Fibroblast of lung (primary cell): ENCODE measurements at regions not wholly inside any gene's neighbourhood (a gene's known extent, or its start where the extent isn't known, plus 50 kb on each side); places are given as distances from the start of the nearest gene placed in this dataset.
"Not testable (repeated sequence)": the region's sequence is repeated elsewhere in the genome, so short reads cannot be mapped to it uniquely, and the experiment has no call there.

Experiments
- DNase-seq, 2 donors: peaks; one replicate each; pipeline versions ENCODE4 v3.0.0 to v3.0.0-alpha.2; 2010; ENCODE audit warnings: low read depth in 2 of 2
- H2AFZ ChIP-seq: 2 replicates; pipeline ENCODE4 v1.5.1; 2012; ENCODE audit warnings: low read length, control low read depth, inconsistent platforms
- H3K27ac ChIP-seq: 2 replicates; pipeline ENCODE4 v1.5.1; 2011; ENCODE audit warnings: low read length, control low read depth; ENCODE audit not compliant: insufficient read depth
- H3K27me3 ChIP-seq: 2 replicates; pipeline ENCODE4 v1.5.1; 2011; ENCODE audit warnings: mild to moderate bottlenecking, low read length; ENCODE audit not compliant: control insufficient read depth, insufficient read depth
- H3K36me3 ChIP-seq: 2 replicates; pipeline ENCODE4 v1.5.1; 2011; ENCODE audit warnings: low read length; ENCODE audit not compliant: control insufficient read depth, insufficient read depth
- H3K4me1 ChIP-seq: 2 replicates; pipeline ENCODE4 v1.5.1; 2011; ENCODE audit warnings: low read length; ENCODE audit not compliant: control insufficient read depth, insufficient read depth; ENCODE audit errors: extremely low read depth
- H3K4me2 ChIP-seq: 2 replicates; pipeline ENCODE4 v1.5.1; 2011; ENCODE audit warnings: low read length, control low read depth; ENCODE audit not compliant: insufficient read depth; ENCODE audit errors: extremely low read depth
- H3K4me3 ChIP-seq, 4 experiments: fragments of 200-600 bp in 1 of 4; sonication (generic) in 1 of 4; replicated peaks in 1 of 4; 2 replicates each; pipeline ENCODE4 v1.5.1; 2011 to 2016; ENCODE audit warnings: low read length in 4 of 4, low read depth in 3 of 4, mild to moderate bottlenecking in 3 of 4, control low read depth in 2 of 4, inconsistent platforms in 1 of 4, mixed read lengths in 1 of 4; ENCODE audit not compliant: insufficient read depth in 1 of 4; ENCODE audit errors: control extremely low read depth in 1 of 4
- H3K79me2 ChIP-seq: 2 replicates; pipeline ENCODE4 v1.5.1; 2012; ENCODE audit warnings: mild to moderate bottlenecking, low read length, inconsistent platforms; ENCODE audit not compliant: control insufficient read depth, insufficient read depth
- H3K9ac ChIP-seq: 2 replicates; pipeline ENCODE4 v1.5.1; 2011; ENCODE audit warnings: mild to moderate bottlenecking, low read length, control low read depth; ENCODE audit not compliant: insufficient read depth
- H3K9me3 ChIP-seq: 2 replicates; pipeline ENCODE4 v1.5.1; 2012; ENCODE audit warnings: low read depth, low read length; ENCODE audit not compliant: control insufficient read depth, insufficient read depth
- H4K20me1 ChIP-seq: 2 replicates; pipeline ENCODE4 v1.5.1; 2011; ENCODE audit warnings: low read length; ENCODE audit not compliant: control insufficient read depth, insufficient read depth; ENCODE audit errors: extremely low read depth
- EZH2 ChIP-seq: IDR thresholded peaks from 2 replicates; pipeline ENCODE4 v1.5.1; 2012; ENCODE audit warnings: low read length, control low read depth, mild to moderate bottlenecking; ENCODE audit errors: missing control alignments
- TF ChIP-seq, protein P1 (sequence below), 2 donors: IDR thresholded peaks in 1 of 2; conservative IDR thresholded peaks in 1 of 2; 1 replicate in 1 of 2; 2 replicates in 1 of 2; pipeline ENCODE4 v1.5.1; 2011 to 2012; ENCODE audit warnings: low read length in 2 of 2, control low read depth in 1 of 2, inconsistent platforms in 1 of 2, low read depth in 1 of 2, mild to moderate bottlenecking in 1 of 2

GRCh38 chr15:58363673-58364072, 68.1 kb upstream of the LIPC start:
- not testable (repeated sequence) for H3K4me3 ChIP-seq, H3K4me2 ChIP-seq, H3K27me3 ChIP-seq, H3K79me2 ChIP-seq, H3K36me3 ChIP-seq, H3K27ac ChIP-seq, H3K4me1 ChIP-seq, DNase-seq, H3K9me3 ChIP-seq, H4K20me1 ChIP-seq, H3K9ac ChIP-seq, H2AFZ ChIP-seq

- H3K79me2 ChIP-seq, DNase-seq, H3K27ac ChIP-seq, H4K20me1 ChIP-seq, H3K9me3 ChIP-seq, H2AFZ ChIP-seq, H3K4me2 ChIP-seq, H3K27me3 ChIP-seq, H3K36me3 ChIP-seq, H3K4me3 ChIP-seq, H3K9ac ChIP-seq, H3K4me1 ChIP-seq: not testable (repeated sequence)
These were observed 66.7 kb upstream of the LIPC start for GRCh38 chr15:58365098-58365497.

DNA sequence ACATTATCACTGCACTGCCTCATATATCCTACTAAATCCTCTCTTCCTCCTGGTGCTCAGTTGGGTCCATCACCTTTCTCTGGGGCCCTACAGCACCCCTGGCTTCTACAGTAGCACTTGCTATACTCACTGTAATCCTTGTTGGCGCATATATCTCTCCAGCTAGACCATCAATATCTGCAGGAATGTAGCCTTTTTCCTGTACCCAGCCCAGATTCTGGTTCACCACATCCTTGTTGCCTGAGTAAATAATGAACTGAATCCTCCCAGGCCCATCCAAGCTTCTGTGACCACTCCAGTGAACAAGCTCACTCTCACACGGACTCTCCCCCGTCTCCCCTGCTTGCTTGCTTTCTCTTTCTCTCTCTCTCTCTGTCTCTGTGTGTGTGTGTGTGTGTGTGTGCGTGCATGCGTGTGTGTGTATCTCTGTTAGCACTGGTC, 62.5 kb upstream of the LIPC start:
- H3K9me3 ChIP-seq, result no peaks in the 10 kb centered on the region
- H4K20me1 ChIP-seq, result no peaks in the 10 kb centered on the region
- peak; percentile 51 to 93 for DNase-seq
- H3K4me2 ChIP-seq, result peak overlapping the region; percentile 56
- no peaks in the 10 kb centered on the region for H3K4me1 ChIP-seq
- H3K36me3 ChIP-seq, result no peaks in the 10 kb centered on the region
- no peaks in the 10 kb centered on the region for H3K79me2 ChIP-seq
- peak overlapping the region; percentile 38 for H2AFZ ChIP-seq
- TF ChIP-seq EZH2, result no peak
- TF ChIP-seq, protein P1, sequence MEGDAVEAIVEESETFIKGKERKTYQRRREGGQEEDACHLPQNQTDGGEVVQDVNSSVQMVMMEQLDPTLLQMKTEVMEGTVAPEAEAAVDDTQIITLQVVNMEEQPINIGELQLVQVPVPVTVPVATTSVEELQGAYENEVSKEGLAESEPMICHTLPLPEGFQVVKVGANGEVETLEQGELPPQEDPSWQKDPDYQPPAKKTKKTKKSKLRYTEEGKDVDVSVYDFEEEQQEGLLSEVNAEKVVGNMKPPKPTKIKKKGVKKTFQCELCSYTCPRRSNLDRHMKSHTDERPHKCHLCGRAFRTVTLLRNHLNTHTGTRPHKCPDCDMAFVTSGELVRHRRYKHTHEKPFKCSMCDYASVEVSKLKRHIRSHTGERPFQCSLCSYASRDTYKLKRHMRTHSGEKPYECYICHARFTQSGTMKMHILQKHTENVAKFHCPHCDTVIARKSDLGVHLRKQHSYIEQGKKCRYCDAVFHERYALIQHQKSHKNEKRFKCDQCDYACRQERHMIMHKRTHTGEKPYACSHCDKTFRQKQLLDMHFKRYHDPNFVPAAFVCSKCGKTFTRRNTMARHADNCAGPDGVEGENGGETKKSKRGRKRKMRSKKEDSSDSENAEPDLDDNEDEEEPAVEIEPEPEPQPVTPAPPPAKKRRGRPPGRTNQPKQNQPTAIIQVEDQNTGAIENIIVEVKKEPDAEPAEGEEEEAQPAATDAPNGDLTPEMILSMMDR (conservative IDR thresholded peaks at IDR 0.05 in 1 of 2, IDR thresholded peaks at IDR 0.05 in 1 of 2; ENCODE audit: low read depth in 1 of 2, low read length in 2 of 2), result no peak
- no peaks in the 10 kb centered on the region for H3K27me3 ChIP-seq
- no peak overlapping the region for H3K9ac ChIP-seq
- no peak overlapping the region for H3K27ac ChIP-seq
- H3K4me3 ChIP-seq, result no peak overlapping the region

GRCh38 chr15:58369956-58370355, 61.8 kb upstream of the LIPC start:
- no peaks in the 10 kb centered on the region for H3K79me2 ChIP-seq
- H2AFZ ChIP-seq, result no peak overlapping the region
- H3K4me1 ChIP-seq, result no peaks in the 10 kb centered on the region
- H4K20me1 ChIP-seq, result no peaks in the 10 kb centered on the region
- no peak overlapping the region for H3K4me3 ChIP-seq
- H3K4me2 ChIP-seq, result no peak overlapping the region
- no peak overlapping the region for H3K27ac ChIP-seq
- no peaks in the 10 kb centered on the region for H3K27me3 ChIP-seq
- H3K9ac ChIP-seq, result no peak overlapping the region
- no peaks in the 10 kb centered on the region for H3K36me3 ChIP-seq
- no peak for TF ChIP-seq EZH2
- TF ChIP-seq, protein P1 (conservative IDR thresholded peaks at IDR 0.05 in 1 of 2, IDR thresholded peaks at IDR 0.05 in 1 of 2; ENCODE audit: low read depth in 1 of 2, low read length in 2 of 2), result no peak
- no peaks in the 10 kb centered on the region for H3K9me3 ChIP-seq
- DNase-seq, result no peak
